Mammary epithelial cell (primary cell): ENCODE measurements at regions not wholly inside any gene's neighbourhood (a gene's known extent, or its start where the extent isn't known, plus 50 kb on each side); places are given as distances from the start of the nearest gene placed in this dataset.

Experiments used
- CTCF ChIP-seq, 2 donors: IDR thresholded peaks in 1 of 2; conservative IDR thresholded peaks in 1 of 2; 2 replicates each; pipeline ENCODE4 v1.5.1; 2011 to 2012; ENCODE audit warnings: inconsistent platforms in 2 of 2, low read length in 2 of 2, mild to moderate bottlenecking in 2 of 2, control low read depth in 1 of 2, low read depth in 1 of 2; ENCODE audit not compliant: insufficient read depth in 1 of 2; ENCODE audit errors: extremely low read depth in 1 of 2
- EZH2 ChIP-seq: IDR thresholded peaks from 2 replicates; pipeline ENCODE4 v1.6.1; 2012; ENCODE audit warnings: low read length, inconsistent platforms, borderline replicate concordance

- no peak for TF ChIP-seq CTCF (conservative IDR thresholded peaks at IDR 0.05 in 1 of 2, IDR thresholded peaks at IDR 0.05 in 1 of 2; ENCODE audit: extremely low read depth in 1 of 2, insufficient read depth in 1 of 2, low read depth in 1 of 2, low read length in 2 of 2)
- TF ChIP-seq EZH2: no peak
Observed at GRCh38 chr7:98521089-98521692, 95.9 kb upstream of the NPTX2 start.
